GM21390 (cell line): ENCODE measurements at regions not wholly inside any gene's neighbourhood (a gene's known extent, or its start where the extent isn't known, plus 50 kb on each side); places are given as distances from the start of the nearest gene placed in this dataset.
"Not testable (repeated sequence)": the region's sequence is repeated elsewhere in the genome, so short reads cannot be mapped to it uniquely, and the experiment has no call there.

Source experiments
- ATAC-seq: cut with Tn5 transposase; IDR thresholded peaks from one replicate; pipeline ENCODE4 v1.9.1; 2021; ENCODE audit not compliant: unreplicated experiment

GRCh38 chr12:107144441-107144840, 51.1 kb upstream of the CRY1 start:
- no peak for ATAC-seq

DNA sequence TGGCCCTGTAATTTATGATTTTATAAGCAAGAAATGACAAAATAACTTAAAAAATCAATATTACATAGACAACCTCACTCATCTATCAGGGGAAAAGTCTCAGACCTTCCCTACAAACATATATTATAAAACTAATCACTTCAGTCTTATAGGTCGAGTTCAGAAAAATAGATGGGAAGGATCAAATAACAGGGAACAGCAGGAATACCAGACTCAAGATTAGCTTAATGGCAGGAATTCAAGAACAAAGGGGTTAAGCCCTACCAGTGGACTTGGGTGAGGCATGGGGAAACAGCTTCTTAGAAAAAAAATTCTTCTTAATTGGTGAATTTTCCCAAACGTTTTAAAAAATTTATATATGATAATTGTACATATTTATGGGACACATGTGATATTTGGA, 51.6 kb upstream of the CRY1 start:
- no peak for ATAC-seq

DNA sequence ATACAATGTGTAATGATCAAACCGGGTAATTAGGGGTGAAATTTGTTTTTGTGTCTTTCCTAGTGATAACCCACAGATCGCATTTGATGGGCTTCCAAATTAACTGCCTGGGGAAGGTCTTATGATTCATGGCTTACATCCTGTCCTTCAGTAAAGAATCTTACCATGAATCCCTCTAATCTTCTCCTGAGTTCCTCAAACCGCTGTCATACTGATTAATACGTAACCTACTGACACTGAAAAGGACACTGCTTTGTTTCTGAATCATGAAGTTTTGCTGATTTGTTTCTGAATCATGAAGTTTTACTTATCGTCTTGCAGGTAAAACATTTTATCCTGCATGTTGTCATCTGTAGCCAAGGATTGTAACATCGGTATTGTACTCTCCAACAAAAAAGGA, 52.0 kb upstream of the CRY1 start:
- no peak for ATAC-seq

GRCh38 chr12:107148107-107148506, 54.8 kb upstream of the CRY1 start:
- no peak for ATAC-seq

DNA sequence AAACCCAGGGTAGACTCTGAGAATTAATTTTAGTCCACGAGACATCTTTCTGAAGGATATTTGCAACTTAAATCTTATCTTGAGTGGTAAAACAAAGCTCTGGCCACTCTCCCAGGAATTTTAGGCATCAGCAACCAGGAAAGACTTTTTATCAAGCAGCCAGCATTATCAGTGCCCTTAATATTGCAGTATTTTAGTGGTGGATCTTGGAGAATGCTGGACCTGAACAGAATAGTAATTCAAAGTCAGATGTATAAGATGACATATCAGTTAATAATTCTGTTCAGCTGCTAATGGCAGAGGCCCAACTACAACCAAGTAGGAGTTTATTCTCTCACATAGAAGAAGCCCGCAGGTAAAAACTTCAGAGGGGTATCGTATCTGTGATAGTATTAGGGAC, 59.0 kb upstream of the CRY1 start:
- no peak for ATAC-seq

- ATAC-seq = no peak
These were observed 66.1 kb upstream of the CRY1 start for GRCh38 chr12:107159384-107159900.

DNA sequence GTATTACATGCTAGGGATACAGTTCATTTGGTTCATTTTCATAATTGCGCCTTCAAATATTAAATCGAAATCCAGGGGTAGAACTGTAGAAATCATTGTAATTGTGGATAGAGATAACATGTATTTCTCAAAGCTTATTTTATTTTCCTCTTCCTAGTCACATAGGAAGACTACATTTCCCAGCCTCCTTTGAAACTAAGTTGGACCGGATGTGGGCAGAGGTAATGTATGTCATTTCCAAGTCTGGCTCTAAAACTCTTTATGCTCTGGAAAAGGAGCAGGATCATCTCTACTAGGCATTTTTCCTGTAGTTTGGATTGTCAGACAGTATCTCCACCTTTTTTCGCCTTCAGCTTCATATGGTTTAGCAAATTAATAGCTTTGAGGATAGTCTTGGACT, 70.1 kb upstream of the CRY1 start:
- no peak for ATAC-seq

DNA sequence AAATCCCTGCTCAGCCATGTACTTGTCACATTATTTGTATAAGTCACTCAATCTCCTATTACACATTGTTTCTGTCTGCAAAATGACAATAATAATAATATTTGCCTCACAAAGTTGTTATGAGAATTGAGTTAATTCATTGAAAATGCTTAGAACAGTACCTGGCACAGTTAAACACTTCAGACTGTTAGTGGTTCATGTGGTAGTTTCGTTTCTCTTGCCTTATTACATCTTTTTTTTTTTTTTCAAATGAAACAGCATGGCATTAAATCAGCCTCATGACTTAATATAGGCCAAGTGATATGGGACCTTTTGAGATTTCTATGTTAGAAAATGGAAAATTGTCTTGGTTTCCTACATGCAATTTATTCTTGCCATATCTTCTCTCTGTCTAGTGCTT, 71.0 kb upstream of the CRY1 start:
- no peak for ATAC-seq

DNA sequence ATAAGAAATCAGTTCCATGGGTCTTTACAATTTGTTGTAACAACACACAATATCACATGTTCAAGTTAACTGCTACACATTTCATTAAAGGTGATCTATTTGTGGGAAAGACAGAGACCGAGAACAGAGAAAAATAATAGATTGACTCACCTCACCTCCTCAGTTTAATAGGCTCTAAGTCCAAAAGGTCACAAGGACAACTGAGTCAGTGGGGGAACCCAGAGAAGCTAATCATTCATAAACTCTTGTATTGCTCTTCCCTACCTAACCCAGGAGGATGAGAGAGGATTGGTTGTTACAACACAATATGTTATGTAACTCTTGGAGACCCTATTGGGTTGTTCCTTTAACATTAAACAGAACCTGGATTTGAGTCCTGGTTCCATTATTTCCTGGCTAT, 72.2 kb upstream of the CRY1 start:
- ATAC-seq = no peak

DNA sequence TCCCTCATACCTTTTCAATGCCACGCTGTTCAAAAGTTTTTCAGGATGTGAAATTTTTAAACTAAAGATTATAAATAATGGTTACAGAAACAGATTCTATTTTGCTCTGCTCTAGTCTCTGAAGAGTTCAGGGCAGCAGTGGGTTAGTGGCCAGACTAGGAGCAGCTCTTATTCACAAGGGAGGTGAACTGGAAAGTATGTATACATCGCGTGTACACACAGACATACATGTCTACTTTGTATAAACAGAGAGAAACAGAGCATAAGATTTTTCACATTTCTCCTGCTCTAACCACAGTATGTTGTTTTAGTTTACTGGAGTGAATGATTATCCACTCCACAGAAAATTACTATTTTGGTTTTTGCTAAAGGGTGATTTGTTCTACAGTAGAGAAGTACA, 74.4 kb upstream of the CRY1 start:
- no peak for ATAC-seq

DNA sequence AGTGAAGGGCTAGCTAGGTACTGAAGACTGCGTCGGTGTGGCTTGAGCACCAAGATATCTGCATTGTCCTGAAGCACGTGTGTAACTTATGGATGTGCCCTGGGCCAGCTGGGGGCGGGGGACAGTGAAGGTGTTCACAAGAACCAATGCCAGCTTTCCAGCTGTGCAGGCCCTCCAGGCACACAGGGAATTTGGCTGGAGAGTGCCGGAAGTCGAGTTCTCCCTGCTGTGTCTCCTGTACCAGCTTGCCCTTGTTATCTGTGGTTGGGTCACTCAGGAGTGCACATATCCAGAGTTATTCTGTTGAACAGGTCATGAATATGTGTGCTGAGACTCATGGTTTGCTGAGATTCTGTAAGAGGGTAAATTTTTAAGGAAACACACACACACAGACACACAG, 75.9 kb upstream of the CRY1 start:
- ATAC-seq = no peak

DNA sequence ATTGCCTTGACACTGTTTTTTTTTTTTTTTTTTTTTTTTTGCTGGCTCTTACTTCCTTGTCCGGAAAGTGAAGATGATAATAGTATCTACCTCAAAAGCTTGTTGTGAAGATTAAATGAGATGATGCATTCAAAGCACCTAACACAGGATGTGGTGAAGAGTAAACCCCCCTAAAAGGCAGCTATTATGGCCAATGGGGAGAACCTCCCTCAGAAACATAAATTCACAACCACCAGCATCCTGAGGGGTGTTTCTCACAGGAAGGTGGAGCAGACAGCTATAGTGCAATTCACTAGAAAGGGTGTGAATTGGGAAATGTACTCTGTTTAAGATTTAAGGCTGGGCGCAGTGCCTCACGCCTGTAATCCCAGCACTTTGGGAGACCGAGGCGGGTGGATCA, 85.4 kb upstream of the CRY1 start:
- no peak for ATAC-seq

- ATAC-seq = no peak
These were observed 86.5 kb upstream of the CRY1 start for GRCh38 chr12:107179871-107180270.

DNA sequence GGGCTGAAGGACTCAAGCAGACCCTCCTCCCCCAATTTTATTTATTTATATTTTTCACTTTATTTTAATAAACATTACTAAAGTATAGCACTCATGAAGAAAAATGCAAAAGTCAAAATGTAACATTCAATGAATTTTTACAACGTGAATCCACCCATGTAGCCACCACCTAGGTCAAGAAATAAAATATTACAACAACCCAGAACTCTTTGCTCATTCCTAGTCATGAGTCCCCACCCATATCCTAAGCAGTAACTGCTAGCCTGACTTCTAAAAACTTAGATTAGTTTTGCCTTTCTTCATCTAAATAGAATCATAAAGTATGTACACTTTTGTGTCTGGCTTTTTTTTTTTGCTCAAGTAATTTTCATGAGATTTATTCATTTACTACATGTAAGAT, 86.9 kb upstream of the CRY1 start:
- no peak for ATAC-seq

- ATAC-seq = no peak
These were observed 91.1 kb upstream of the CRY1 start for GRCh38 chr12:107184359-107184930.

- ATAC-seq = no peak
These were observed 103.3 kb upstream of the CRY1 start for GRCh38 chr12:107196681-107197080.

GRCh38 chr12:107200394-107200793, 107.0 kb upstream of the CRY1 start:
- no peak for ATAC-seq

DNA sequence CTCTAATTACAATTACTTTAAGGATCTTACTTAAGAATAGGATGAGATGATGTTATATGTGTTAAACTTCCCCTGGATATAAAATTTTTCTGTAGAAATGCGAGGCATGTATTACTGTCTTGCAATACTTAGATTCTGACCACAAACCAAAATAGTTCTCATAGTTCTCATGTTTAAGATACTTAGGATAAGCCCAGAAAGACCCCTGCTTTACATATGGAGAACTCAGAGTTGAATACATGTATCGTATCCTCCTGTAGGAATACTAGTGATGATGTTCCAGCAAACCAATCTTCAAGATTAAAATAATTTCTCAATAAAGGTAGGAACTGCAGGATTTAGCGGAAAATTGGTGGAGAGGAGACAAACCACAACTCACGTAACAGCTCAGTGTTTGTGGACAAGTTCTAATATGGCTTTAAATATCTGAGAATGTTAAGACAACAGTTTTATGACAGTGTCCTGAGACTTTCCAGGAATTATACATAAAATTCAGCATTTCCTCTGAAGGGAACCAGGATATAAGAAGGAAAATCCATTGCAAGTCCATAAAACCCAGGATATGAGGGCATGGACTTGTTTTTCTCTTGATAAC, 114.7 kb upstream of the CRY1 start:
- ATAC-seq = no peak

- ATAC-seq = not testable (repeated sequence)
These were observed 116.4 kb upstream of the CRY1 start for GRCh38 chr12:107209700-107210099.

GRCh38 chr12:107214373-107214773, 121.0 kb upstream of the CRY1 start:
- ATAC-seq = not testable (repeated sequence)

DNA sequence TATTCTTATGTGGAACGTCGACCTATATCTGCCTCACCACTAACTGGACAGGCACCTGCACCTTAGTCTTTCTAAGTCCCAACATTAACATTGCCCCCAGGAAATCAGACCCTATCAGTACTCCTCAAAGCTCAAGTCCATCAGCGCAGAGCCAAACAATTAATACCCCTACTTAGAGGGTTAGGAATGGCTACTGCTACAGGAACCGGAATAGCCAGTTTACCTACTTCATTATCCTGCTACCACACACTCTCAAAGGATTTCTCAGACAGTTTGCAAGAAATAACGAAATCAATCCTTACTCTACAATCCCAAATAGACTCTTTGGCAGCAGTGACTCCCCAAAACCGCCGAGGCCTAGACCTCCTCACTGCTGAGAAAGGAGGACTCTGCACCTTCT, 123.1 kb upstream of the CRY1 start:
- ATAC-seq = not testable (repeated sequence)

DNA sequence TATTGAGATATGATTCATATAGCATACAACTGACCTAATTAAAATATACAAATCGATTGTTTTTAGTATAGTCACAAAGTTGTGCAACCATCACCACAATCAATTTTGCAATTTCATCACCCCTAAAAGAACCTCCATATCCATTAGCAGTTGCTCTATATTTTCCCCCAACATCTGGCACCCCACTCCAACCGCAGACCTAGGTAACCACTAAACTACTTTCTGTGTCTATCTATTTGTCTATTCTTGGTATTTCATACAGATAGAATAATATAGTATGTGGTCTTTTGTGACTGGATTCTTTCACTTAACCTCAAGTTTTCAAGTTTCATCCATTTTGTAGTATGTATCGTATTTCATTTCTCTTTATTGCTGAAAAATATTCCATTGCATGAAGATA, 126.0 kb upstream of the CRY1 start:
- no peak for ATAC-seq

GRCh38 chr12:107221913-107222312, 128.6 kb upstream of the CRY1 start:
- ATAC-seq = no peak
